ENCODE measurements at regions not wholly inside any gene's neighbourhood (a gene's known extent, or its start where the extent isn't known, plus 50 kb on each side); places are given as distances from the start of the nearest gene placed in this dataset.
"Not testable (repeated sequence)": the region's sequence is repeated elsewhere in the genome, so short reads cannot be mapped to it uniquely, and the experiment has no call there.

GRCh38 chr4:56142088-56142487 lies 193.3 kb downstream of the CEP135 start:
- H3K4me3 ChIP-seq (ENCODE audit: low read depth, low read length) = no peak overlapping the region
- TF ChIP-seq CTCF (IDR thresholded peaks at IDR 0.05; ENCODE audit: insufficient read depth, low read length, severe bottlenecking) = no peak
- FAIRE-seq (no peak), DNase-seq (ENCODE audit: low read depth) (no peak)
- H3K36me3 ChIP-seq (ENCODE audit: control insufficient read depth, insufficient read depth, low read length) = no peaks in the 10 kb centered on the region
- H3K27me3 ChIP-seq (ENCODE audit: control insufficient read depth, insufficient read depth, low read length) = no peaks in the 10 kb centered on the region

- no peaks in the 10 kb centered on the region for H3K36me3 ChIP-seq (ENCODE audit: control insufficient read depth, insufficient read depth, low read length)
These were observed 190.6 kb downstream of the CEP135 start for GRCh38 chr4:56139241-56139827.

DNA sequence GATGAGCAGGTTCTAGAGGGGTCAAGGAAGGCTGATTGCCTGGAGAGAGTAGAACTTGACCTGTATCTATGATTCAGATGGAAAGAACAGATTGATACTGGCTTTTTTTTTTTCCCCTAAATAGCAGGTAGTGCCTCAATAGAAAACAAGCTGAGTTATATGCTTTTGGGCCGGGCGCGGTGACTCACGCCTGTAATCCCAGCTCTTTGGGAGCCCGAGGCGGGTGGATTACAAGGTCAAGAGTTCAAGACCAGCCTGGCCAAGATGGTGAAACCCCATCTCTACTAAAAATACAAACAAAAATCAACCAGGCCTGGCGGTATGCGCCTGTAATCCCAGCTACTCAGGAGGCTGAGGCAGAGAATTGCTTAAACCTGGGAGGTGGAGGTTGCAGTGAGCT lies 186.1 kb downstream of the CEP135 start:
- H3K27me3 ChIP-seq (ENCODE audit: control insufficient read depth, insufficient read depth, low read length); DNase-seq (ENCODE audit: low read depth); FAIRE-seq; H3K4me3 ChIP-seq (ENCODE audit: low read depth, low read length); H3K36me3 ChIP-seq (ENCODE audit: control insufficient read depth, insufficient read depth, low read length): not testable (repeated sequence)

More at GRCh38 chr4:56139241-56139827, 190.6 kb downstream of the CEP135 start:
- DNase-seq (ENCODE audit: low read depth) (no peak), FAIRE-seq (no peak)
- Histone ChIP-seq H3K27me3 (ENCODE audit: control insufficient read depth, insufficient read depth, low read length) (no peaks in the 10 kb centered on the region), H3K4me3 (ENCODE audit: low read depth, low read length) (no peak overlapping the region)
- TF ChIP-seq CTCF (IDR thresholded peaks at IDR 0.05; ENCODE audit: insufficient read depth, low read length, severe bottlenecking) = no peak

GRCh38 chr4:56134266-56134665 lies 185.5 kb downstream of the CEP135 start:
- DNase-seq (ENCODE audit: low read depth) = no peak
- Histone ChIP-seq H3K4me3 (ENCODE audit: low read depth, low read length) (no peak overlapping the region), H3K36me3 (ENCODE audit: control insufficient read depth, insufficient read depth, low read length) (no peaks in the 10 kb centered on the region), H3K27me3 (ENCODE audit: control insufficient read depth, insufficient read depth, low read length) (no peaks in the 10 kb centered on the region)
- TF ChIP-seq CTCF (IDR thresholded peaks at IDR 0.05; ENCODE audit: insufficient read depth, low read length, severe bottlenecking) = no peak
- peak; percentile 50 for FAIRE-seq

- no peak for TF ChIP-seq CTCF (IDR thresholded peaks at IDR 0.05; ENCODE audit: insufficient read depth, low read length, severe bottlenecking)
- Histone ChIP-seq H3K27me3 (ENCODE audit: control insufficient read depth, insufficient read depth, low read length) (no peaks in the 10 kb centered on the region), H3K36me3 (ENCODE audit: control insufficient read depth, insufficient read depth, low read length) (no peaks in the 10 kb centered on the region), H3K4me3 (ENCODE audit: low read depth, low read length) (no peak overlapping the region)
- no peak for DNase-seq (ENCODE audit: low read depth)
- FAIRE-seq = no peak
These were observed 184.1 kb downstream of the CEP135 start for GRCh38 chr4:56132835-56133234.

- H3K36me3 ChIP-seq (ENCODE audit: control insufficient read depth, insufficient read depth, low read length); H3K4me3 ChIP-seq (ENCODE audit: low read depth, low read length); H3K27me3 ChIP-seq (ENCODE audit: control insufficient read depth, insufficient read depth, low read length); DNase-seq (ENCODE audit: low read depth): not testable (repeated sequence)
- peak; percentile 7 for FAIRE-seq
These were observed 183.4 kb downstream of the CEP135 start for GRCh38 chr4:56132188-56132587.

GRCh38 chr4:56130606-56131155 lies 181.9 kb downstream of the CEP135 start:
- Histone ChIP-seq H3K4me3 (ENCODE audit: low read depth, low read length) (no peak overlapping the region), H3K27me3 (ENCODE audit: control insufficient read depth, insufficient read depth, low read length) (no peaks in the 10 kb centered on the region), H3K36me3 (ENCODE audit: control insufficient read depth, insufficient read depth, low read length) (no peaks in the 10 kb centered on the region)
- DNase-seq (ENCODE audit: low read depth) (peak; percentile 15), FAIRE-seq (no peak)
- no peak for TF ChIP-seq CTCF (IDR thresholded peaks at IDR 0.05; ENCODE audit: insufficient read depth, low read length, severe bottlenecking)
